Activated CD8-positive, alpha-beta memory T cell treated with anti-CD3 and anti-CD28 coated beads for 4 hours (primary cell): ENCODE measurements at regions not wholly inside any gene's neighbourhood (a gene's known extent, or its start where the extent isn't known, plus 50 kb on each side); places are given as distances from the start of the nearest gene placed in this dataset.

Source experiments
- DNase-seq, 2 donors: peaks; one replicate each; pipeline ENCODE4 v3.0.0-alpha.2; 2020; ENCODE audit warnings: low read depth in 2 of 2

DNA sequence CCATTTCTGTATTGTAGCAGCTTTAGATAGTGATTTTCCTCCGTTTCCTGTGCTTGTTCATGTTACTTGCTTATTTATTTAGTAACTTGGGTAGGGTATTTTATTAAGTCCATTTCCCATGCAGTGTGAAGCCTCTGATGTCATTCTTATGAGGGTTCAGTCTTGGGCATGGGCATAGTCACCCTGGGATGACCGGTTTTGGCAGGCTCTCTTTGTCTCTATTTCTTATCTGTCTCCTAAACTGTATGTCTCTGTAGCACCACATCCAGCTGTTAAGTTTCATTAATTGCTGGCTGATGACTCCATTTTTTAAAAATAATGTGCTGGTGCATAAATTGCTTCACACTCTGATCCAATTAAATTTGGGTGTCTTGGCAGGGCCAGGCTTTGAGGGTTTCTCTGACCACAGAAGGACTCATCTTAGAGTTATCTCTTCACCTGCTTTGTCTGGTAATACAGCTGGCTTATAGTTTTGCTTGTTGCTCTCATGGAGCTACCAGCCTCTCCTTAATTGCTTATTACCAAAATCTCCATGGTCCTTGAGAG lies 173.3 kb upstream of the VLDLR start:
- no peak for DNase-seq

DNA sequence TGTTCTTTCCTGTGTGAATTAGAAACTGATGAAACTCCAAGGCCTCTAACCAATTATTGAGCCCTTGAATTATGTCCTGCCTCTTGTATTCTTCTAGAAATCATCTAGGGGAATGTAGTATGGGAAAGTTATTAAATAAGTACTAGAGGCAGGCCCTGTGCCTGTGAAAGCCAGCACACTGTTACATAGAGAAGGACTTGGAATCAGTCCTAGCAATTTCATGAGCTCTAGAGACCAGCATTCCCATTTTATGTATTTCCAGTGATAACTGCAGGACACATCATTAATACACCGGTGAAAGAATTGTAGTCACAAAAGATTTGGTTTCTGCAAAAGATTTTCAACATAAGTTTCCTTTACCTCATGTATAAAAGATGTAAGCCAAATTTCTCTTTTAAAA lies 168.5 kb upstream of the VLDLR start:
- no peak for DNase-seq

DNA sequence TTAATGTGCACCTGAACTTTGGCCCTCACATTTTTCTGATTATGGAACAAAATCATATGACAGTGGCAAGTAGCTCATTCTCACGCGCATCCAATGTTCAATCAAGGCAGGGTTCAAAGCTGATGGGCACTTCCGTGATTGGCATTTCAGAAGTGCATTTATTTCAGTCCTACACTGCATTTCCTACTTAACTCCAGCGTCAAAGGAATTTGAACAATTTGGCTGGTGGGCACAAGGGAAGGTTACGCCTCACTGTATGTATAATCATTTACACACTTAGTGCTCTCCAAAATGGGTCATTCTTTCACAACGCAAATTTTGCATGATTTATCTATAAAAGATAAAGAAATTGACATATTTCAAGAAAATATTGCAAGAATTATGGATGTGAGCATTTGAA lies 167.9 kb upstream of the VLDLR start:
- no peak for DNase-seq

DNA sequence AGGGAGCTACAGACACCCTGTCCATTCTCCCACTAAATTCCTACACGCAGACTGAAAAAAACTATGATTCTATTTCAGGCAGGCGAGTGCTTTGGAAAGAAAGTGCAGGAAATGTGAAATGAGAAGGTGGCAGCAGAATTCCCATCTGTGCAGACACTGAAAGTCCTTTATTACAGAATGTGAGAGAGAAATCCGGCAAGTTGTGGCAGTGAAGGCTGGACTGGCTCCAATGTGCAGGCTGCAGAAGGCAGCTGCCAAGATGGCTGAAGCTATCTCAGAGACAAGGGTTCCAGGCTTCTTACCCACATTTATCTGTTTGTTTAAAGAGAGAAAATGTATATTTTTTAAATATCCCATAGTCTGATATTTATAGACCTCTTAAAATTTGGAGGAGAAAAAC lies 161.8 kb upstream of the VLDLR start:
- no peak for DNase-seq

DNA sequence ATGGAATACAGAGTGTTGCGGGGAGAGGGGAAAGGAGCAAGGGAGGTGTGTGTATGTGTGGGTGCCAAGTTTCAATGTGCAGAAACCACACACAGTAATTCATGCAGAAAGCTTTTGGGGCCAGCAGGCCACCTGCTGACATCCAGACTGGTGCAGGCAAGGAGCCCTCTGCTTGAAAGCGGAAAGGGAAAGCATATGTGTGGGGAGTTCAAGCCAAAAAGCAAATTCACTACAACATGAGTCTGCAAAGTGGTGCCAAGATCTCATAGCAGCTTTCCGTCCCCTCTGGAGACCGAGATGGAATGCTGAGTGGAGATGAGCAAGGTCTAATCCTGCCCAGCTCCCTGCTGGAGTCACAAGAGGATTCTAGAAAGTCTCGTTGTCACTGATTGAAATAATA lies 159.7 kb upstream of the VLDLR start:
- DNase-seq, result no peak

DNA sequence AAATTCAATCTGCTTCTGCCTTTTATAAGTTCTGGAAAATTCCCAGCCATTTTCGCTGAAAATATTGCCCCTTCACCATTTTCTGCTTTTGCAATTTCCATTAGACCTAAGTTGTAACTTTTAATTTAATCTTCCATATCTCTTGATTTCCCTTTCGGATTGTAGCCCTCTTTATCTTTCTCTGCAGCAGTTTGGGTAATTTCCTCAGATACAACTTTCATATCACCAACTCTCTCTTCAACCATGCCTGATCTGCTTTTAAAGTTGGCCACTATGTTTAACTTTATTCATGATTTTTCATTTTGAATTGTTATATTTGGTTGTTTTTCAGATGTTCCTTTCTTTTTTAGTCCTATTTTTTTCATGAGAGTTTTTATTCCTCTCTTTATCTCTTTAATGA lies 157.0 kb upstream of the VLDLR start:
- DNase-seq, result no peak

DNA sequence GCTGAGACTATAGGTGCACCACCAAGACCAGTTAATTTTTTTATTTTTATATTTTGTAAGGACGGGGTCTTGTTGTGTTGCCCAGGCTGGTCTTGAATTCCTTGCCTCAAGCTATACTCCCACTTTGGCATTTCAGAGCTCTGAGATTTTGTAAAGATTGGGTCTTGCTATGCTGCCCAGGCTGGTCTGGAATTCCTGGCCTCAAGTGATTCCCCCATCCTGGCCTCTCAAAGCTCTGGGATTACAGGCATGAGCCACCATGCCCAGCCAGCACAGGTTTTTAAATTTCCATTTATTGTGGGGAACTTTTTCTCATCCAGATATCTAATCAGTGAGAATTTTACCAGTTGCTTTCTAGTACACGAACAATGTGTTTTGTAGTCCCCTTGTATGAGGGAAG lies 156.1 kb upstream of the VLDLR start:
- no peak for DNase-seq

DNA sequence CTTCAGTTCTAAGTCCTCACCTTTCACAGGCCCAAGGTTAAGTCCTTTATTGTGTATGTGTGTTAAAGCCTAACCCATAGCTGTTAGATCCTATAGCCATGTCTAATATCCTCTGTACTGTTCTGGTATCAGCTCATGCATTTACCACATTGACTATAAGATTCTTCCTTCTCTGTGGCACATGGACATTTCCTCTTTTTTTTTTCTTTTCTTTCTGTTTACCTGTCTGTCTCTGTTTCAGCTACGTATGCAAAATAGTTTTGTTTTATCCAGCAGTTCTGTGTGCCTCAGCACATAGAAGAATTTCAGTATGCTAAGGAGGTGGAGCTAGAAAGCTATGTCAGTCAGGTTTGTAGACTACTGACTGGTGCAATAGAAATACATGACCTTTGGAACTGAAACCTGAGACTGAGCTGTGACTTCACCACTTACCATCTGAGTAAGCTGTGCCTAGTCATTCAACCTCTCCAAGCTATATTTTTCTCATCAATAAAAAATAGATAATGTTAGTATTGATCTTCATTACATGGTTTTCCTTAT lies 155.6 kb upstream of the VLDLR start:
- no peak for DNase-seq

DNA sequence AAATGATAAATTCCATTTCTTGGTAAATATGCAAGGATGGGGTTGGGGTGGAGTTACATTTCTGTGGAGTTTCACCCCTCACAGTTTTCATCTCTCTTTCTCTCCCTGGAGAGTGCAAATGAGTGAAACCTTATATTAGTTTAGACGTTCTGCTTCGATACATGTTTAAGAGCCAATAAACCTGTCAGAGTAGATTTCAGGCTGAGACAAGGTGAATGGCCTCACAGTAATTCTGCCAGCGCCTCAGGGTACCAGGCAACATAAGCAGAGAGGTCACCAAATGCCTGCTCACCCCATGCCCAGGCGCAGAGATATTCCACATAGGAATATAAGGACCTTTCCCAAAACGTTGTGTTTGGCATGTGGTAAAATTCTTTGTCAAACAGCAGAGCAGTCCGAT lies 154.9 kb upstream of the VLDLR start:
- no peak for DNase-seq

DNA sequence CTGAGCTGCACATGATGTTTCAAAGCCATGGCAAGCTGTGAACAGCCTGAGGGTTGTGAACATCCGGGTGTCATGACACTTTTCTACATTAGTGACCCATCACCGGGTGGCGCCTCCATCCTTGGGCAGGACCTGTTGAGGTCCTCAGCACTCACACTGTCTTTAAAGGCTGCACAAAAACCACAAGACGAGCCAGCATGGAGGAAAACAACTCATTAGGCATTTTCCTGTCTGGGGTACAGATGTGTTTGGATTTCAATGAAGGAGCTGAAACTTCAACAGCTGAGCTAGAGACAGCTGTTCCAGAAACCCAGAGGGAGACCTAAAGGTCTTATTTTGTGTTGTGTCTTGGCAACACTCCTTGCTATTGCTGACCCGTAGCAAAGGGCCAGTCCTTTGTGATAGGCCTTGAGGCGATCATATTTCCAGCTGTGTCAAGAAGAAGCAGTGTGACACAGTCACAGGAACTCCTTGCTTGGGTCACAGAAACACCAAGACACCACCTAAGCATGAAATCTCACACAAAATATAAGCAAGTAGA lies 151.8 kb upstream of the VLDLR start:
- no peak for DNase-seq

DNA sequence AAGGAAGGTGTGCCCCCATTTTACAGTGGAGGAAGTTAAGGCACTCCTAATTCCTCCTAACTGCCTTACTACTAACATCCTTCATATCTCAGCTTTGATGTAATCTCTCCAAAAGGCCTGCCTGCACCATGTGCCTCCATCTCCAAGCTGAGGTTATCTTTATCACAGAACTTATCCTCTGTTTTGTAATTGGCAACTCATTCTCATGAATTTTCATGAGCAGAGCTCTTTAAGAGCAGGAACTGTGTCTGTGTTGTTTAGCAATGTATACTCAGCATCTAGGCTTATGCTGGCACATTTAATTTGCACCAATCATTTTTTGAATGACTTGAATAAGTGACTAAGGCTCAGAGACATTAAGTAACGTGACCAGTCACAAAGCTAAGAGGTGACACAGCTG lies 147.9 kb upstream of the VLDLR start:
- no peak for DNase-seq

DNA sequence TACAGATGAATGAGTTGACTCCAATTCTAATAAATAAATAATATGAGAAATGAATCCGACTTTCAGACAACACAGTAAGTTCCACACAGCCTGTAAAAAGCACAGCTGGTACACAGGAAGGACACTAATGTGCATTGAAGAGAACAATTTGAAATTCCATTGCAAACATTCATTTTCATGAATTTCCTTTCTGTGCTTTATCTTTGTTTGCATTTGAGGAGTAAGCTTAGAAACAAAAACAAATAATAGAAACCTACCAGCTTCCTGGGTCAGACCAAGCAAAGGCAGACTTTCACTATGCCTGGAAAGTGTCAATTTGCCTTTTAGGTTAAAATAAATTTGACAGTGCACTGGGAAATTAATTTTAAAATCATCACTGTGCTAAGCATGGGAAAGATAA lies 143.8 kb upstream of the VLDLR start:
- no peak for DNase-seq

DNA sequence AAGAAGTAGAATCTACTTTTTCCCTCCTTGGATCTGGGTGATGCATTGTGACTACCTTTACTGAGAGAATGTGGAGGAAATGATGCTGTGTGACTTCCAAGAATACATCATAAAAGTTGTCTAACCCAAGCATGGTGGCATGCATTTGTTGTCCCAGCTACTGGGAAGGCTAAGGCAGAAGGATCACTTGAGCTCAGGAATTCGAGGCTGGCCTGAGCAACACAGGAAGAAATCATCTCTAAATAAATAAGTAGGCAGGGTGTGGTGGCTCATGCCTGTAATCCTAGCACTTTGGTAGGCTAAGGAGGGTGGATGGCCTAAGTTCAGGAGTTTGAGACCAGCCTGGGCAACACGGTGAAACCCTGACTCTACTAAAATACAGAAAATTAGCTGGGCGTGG lies 143.2 kb upstream of the VLDLR start:
- no peak for DNase-seq

DNA sequence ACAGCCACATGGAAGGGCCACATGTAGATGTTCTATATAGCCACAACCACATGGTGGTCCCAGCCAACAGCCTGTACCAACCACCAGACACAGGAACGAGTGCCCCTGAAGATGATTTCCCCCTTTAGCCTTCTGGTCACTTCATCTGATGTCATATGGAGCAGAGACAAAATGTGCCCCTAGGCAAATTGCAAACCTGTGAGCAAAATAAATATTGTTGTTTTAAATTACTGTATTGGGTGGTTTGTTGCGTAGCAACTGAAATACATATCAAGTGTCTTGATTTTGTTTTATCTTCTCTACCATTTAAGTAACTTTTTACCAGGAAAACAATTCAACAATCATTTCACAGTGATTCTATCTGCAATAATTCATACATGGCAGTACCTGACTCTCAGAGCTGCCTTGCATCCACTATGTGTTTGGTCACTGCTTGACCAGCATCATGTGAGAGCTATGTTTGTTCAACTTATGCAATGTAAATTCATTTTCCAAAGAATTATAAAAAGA lies 142.5 kb upstream of the VLDLR start:
- no peak for DNase-seq

DNA sequence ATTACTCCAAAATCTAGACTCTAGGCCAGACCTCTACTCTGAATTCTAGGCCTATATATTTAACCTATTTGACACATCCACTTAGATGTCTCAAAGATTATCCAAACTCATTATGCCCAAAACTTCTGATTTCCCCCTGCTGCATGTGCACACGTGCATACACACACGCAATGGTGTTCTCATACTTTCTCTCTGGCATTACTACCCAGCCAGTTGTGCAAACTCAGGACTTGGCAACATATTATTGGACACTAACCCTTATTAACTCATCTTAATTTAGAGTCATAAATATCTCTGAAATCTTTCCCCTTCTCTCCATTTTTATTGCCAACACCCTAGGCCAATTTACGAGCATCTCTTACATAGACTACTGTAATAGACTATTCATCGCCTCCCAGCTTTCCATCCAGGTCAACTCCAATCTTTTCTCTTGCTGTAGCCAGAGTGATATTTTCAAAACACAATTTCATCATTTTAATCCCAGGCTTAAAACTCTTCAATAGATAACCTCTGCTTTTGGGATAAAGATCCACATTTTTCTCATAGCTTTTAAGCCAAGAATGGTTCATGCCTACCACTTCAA lies 141.2 kb upstream of the VLDLR start:
- DNase-seq, result no peak

DNA sequence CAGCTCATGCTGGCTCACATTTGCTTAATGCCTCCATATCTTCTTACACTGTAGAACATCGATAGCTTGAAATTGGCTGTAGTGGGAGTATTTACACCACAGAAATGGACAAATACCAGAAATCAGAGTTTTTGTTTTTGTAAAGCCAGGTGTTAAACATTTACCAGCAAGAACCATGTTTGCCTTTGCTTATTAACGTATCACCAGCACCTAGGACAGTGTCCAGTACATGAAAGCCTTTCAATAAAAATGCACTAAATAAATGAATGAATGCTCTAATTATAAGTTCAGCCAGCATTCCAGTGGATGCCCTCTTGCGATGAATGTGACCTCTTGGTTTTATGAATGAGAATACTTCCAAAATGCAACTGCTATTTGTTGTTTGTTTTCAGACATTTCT lies 140.4 kb upstream of the VLDLR start:
- no peak for DNase-seq

DNA sequence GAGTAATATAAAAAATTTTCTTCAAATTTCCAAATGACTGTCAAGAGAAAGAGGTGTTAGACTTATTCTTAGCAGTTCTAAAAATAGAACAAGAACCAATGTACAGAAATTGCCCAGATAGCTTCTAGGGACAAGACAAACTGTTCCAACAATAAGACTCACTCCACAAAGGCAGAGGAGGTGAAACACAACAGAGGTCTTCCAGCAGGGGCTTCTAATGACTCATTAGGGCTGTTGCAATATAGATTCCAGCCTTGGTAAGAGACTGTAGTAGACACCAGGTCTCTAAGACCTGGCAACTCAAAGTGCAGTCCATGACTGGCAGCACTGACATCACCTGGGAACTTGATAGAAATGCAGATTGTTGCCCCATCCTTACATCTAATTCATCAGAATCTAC lies 134.6 kb upstream of the VLDLR start:
- no peak for DNase-seq

DNA sequence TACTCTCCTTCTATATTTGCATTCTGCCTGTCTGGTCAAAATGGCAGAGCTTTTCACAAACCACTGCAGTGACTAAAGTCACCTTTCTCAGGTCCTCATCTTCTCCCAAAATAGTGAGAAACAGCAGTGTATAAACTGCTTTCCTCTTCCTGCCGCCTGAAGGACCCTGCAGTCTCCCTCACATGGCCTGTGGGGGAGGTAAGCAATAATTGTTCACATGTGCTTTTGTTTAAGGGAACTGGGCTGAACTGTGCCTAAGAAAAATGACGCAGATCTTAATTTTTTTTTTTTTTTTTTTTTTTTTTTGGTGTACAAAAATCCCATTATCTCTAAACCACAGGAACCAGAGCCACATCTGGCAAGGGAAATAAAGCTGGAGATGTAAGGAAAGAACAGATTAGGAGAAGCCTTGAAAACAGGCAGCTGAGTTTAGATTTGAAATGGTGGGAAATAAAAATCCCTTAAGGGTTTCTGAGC lies 131.7 kb upstream of the VLDLR start:
- no peak for DNase-seq

DNA sequence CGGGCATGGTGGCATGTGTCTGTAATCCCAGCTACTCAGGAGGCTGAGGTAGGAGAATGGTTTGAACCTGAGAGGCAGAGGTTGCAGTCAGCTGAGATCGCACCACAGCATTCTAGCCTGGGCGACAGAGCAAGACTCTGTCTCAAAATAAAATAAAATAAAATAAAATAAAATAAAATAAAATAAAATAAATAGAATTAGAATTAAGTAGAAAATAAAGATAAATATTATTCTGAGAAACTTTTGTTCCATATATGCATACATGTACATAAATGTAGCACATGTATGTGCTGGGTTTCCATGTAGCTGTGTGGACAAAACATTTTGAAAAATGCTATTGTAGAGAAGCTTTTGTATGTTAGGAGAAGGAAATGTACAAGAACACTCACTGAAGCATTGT lies 129.4 kb upstream of the VLDLR start:
- no peak for DNase-seq

DNA sequence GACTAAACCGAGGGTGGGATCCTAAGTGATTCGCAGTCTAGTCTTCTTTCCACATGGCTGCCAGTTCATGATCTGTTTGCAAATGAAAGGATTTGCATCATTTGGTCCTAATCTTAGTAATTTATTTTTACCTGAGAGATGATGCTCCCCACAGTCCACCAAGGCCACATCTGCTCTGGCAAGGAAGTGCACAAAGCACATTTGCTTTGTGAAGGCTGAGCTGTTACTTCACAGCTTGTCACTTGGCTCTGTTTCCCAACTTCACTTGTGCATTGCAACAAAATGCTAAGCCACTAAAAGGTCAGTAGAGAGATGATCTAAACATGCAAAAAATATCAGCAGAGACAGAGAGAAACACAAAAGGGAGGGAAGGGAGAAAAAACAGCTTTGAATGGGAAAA lies 128.5 kb upstream of the VLDLR start:
- DNase-seq, result no peak

DNA sequence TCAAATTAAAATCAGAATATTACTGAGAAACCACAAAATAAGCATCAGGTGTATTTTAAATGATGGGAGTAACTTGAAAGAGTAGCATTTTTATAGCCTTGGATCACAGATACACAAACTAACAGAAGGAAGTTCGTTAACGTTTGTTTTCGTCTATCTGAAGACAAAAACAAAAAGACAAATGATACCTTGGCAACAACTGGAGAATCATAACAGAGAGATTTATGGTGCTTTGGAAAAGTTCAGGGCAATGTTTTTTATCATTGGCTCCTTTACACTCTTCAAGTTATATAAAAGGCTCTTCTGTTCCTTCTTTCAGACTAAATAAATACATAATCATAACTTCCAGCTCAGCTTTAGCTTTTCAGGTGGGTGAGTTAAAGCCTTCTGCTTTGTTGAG lies 128.1 kb upstream of the VLDLR start:
- DNase-seq, result no peak

DNA sequence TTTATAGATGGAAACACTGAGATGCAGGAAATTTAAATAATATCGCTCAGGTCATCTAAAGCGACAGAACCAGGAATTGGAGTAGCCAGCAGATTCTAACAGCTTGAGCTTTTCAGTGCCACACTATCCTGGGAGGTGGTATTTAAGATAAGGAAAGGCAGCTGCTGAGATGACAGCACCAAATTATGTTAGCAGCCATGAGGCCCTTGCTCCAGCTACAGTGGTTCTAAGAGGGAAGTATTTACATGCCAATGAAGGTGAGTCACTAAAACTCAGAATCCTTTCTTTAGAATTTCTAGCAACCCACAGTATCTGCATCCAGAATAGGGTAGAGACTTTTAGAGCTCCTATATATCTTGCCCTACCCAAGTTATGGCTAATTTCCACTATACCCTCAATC lies 127.0 kb upstream of the VLDLR start:
- no peak for DNase-seq

DNA sequence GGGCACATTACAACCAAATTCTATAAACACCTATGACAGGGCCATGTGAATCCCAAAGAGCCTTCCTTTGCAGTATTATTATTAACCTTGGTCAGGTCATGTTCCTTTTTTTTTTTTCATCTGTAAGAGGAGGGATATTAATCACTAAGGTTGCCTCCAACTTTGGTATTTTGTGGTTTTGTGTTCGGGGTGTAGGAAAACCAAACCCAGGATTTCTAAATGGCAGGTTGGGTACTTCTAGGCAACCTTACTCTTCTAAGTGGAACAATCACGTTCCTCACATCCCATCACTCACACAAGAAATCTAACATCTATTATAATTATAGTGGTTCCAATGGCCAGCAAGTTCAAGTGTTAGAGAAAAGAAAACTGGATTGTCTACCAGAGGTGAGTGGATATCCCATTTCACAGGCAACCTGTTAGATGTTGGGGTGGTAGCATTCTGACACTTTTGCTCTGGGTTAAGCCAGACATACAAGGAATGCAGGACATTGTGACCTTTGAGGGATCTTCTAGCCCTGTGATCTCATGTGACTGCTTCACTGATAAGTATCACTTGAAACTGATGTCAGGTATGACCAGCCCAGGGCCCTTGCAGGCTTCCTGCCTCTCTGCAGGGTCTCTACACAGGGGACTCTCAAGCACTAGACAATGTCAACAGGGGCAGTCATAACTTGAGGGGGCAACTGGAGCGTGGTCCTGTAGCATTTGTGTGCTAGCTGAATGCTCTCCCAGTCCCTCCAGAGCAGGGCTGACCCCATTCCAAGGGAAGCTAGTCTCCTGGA lies 126.2 kb upstream of the VLDLR start:
- no peak for DNase-seq
